IMR-90 (cell line): ENCODE measurements at regions not wholly inside any gene's neighbourhood (a gene's known extent, or its start where the extent isn't known, plus 50 kb on each side); places are given as distances from the start of the nearest gene placed in this dataset.

Experiments used
- ATAC-seq: fragments of 200-7000 bp; cut with Tn5 transposase; 2 replicates; pipeline ENCODE4 v1.9.1; 2020; ENCODE audit warnings: low read depth, mild to moderate bottlenecking, moderate library complexity
- BruUV-seq: library from RNA; stranded (reverse); fragments of 400-500 nt; replicated peaks from 2 replicates; lab custom pipeline; 2021; lab: Mats Ljungman, UMichigan
- CTCF ChIA-PET: fragments of 300-600 bp; formaldehyde crosslinking; extraction: SDS; loops from one replicate; lab custom pipeline; 2021; ENCODE audit warnings: antibody characterized with exemption; lab: Yijun Ruan, JAX
- POLR2A ChIA-PET: fragments of 300-600 bp; sonication (Branson Sonifier 250); formaldehyde crosslinking; loops from one replicate; lab custom pipeline; 2022; ENCODE audit warnings: antibody characterized with exemption; ENCODE audit not compliant: unreplicated experiment; lab: Charles Lee
- DNase-seq: peaks from one replicate; pipeline ENCODE4 v3.0.0; 2013
- H2AFZ ChIP-seq: replicated peaks from 2 replicates; pipeline ENCODE3; 2013; ENCODE audit warnings: low read length, mild to moderate bottlenecking; ENCODE audit not compliant: poor library complexity
- H2AK5ac ChIP-seq: 2 replicates; pipeline ENCODE4 v1.6.1; 2013; ENCODE audit warnings: low read depth, low read length, inconsistent platforms
- H2AK9ac ChIP-seq: replicated peaks from 2 replicates; pipeline ENCODE3; 2013; ENCODE audit warnings: mild to moderate bottlenecking, low read depth, low read length, moderate library complexity; ENCODE audit not compliant: poor library complexity
- H2BK120ac ChIP-seq: 2 replicates; pipeline ENCODE4 v1.6.1; 2013; ENCODE audit warnings: low read depth, low read length, inconsistent platforms
- H2BK15ac ChIP-seq: 3 replicates; pipeline ENCODE4 v1.6.1; 2013; ENCODE audit warnings: low read depth, low read length, inconsistent platforms
- H2BK20ac ChIP-seq: 2 replicates; pipeline ENCODE4 v1.6.1; 2013; ENCODE audit warnings: low read depth, mild to moderate bottlenecking, inconsistent platforms, low read length, moderate library complexity
- H2BK5ac ChIP-seq: 2 replicates; pipeline ENCODE4 v1.6.1; 2013; ENCODE audit warnings: mild to moderate bottlenecking, low read depth, low read length, inconsistent platforms; ENCODE audit not compliant: poor library complexity, severe bottlenecking
- H3K14ac ChIP-seq: replicated peaks from 2 replicates; pipeline ENCODE4 v1.6.1; 2013; ENCODE audit warnings: low read depth, low read length, inconsistent platforms
- H3K18ac ChIP-seq: 2 replicates; pipeline ENCODE4 v1.6.1; 2013; ENCODE audit warnings: low read depth, low read length, control low read depth
- H3K23ac ChIP-seq: 2 replicates; pipeline ENCODE4 v1.6.1; 2013; ENCODE audit warnings: low read depth, low read length, inconsistent platforms
- H3K27ac ChIP-seq: 2 replicates; pipeline ENCODE4 v1.5.1; 2013; ENCODE audit warnings: mild to moderate bottlenecking, control low read depth, low read length; ENCODE audit not compliant: insufficient read depth
- H3K27me3 ChIP-seq: 2 replicates; pipeline ENCODE4 v1.6.1; 2013; ENCODE audit warnings: low read length; ENCODE audit not compliant: control insufficient read depth, insufficient read depth
- H3K36me3 ChIP-seq: 2 replicates; pipeline ENCODE4 v1.6.1; 2013; ENCODE audit warnings: low read length, mixed read lengths; ENCODE audit not compliant: control insufficient read depth, insufficient read depth
- H3K4ac ChIP-seq: 2 replicates; pipeline ENCODE4 v1.6.1; 2013; ENCODE audit warnings: low read depth, low read length, inconsistent platforms
- H3K4me1 ChIP-seq: 2 replicates; pipeline ENCODE4 v1.6.1; 2013; ENCODE audit warnings: low read length, mixed read lengths; ENCODE audit not compliant: control insufficient read depth, insufficient read depth
- H3K4me2 ChIP-seq: 2 replicates; pipeline ENCODE4 v1.6.1; 2013; ENCODE audit warnings: low read depth, mild to moderate bottlenecking, control low read depth, low read length, moderate library complexity
- H3K4me3 ChIP-seq: 2 replicates; pipeline ENCODE4 v1.5.1; 2013; ENCODE audit warnings: low read depth, mild to moderate bottlenecking, control low read depth, low read length, moderate library complexity; ENCODE audit not compliant: insufficient read depth
- H3K56ac ChIP-seq: 2 replicates; pipeline ENCODE4 v1.6.1; 2013; ENCODE audit warnings: low read length, inconsistent platforms; ENCODE audit not compliant: insufficient read depth; ENCODE audit errors: extremely low read depth
- H3K79me1 ChIP-seq, 2 experiments: 2 replicates each; pipeline ENCODE4 v1.6.1; 2013; ENCODE audit warnings: low read length in 2 of 2, inconsistent platforms in 1 of 2, low read depth in 1 of 2
- H3K9ac ChIP-seq: 2 replicates; pipeline ENCODE4 v1.6.1; 2013; ENCODE audit warnings: low read depth, low read length, control low read depth
- H3K9me1 ChIP-seq: 2 replicates; pipeline ENCODE4 v1.6.1; 2013; ENCODE audit warnings: low read length, inconsistent platforms; ENCODE audit not compliant: insufficient read depth
- H3K9me3 ChIP-seq: 2 replicates; pipeline ENCODE4 v1.6.1; 2013; ENCODE audit warnings: low read length; ENCODE audit not compliant: control insufficient read depth, insufficient read depth
- H4K20me1 ChIP-seq: 2 replicates; pipeline ENCODE4 v1.6.1; 2013; ENCODE audit warnings: low read length, inconsistent platforms; ENCODE audit not compliant: insufficient read depth
- H4K5ac ChIP-seq: 2 replicates; pipeline ENCODE4 v1.6.1; 2013; ENCODE audit warnings: mild to moderate bottlenecking, low read depth, low read length, control low read depth
- H4K8ac ChIP-seq, 2 experiments: 2 replicates each; pipeline ENCODE4 v1.6.1; 2013; ENCODE audit warnings: low read depth in 2 of 2, low read length in 2 of 2, control low read depth in 1 of 2, inconsistent platforms in 1 of 2
- H4K91ac ChIP-seq: 2 replicates; pipeline ENCODE4 v1.6.1; 2013; ENCODE audit warnings: low read depth, low read length, inconsistent platforms; ENCODE audit not compliant: insufficient read depth
- BHLHE40 ChIP-seq: fragments of 150-350 bp; IDR thresholded peaks from 2 replicates; pipeline ENCODE4 v1.6.1; 2016; ENCODE audit warnings: mild to moderate bottlenecking, low read depth, low read length
- CEBPB ChIP-seq: IDR thresholded peaks from 2 replicates; pipeline ENCODE4 v1.6.1; 2012; ENCODE audit warnings: low read depth, low read length, improper control_type of control experiment
- CHD1 ChIP-seq: IDR thresholded peaks from 2 replicates; pipeline ENCODE4 v1.6.1; 2012; ENCODE audit warnings: low read depth, low read length, improper control_type of control experiment
- CTCF ChIP-seq: conservative IDR thresholded peaks from 2 replicates; pipeline ENCODE4 v1.5.1; 2012; ENCODE audit warnings: mild to moderate bottlenecking, low read depth, low read length, improper control_type of control experiment
- ELK1 ChIP-seq: fragments of 150-350 bp; IDR thresholded peaks from 2 replicates; pipeline ENCODE4 v1.6.1; 2016; ENCODE audit warnings: low read depth, mild to moderate bottlenecking, low read length, moderate library complexity, borderline replicate concordance
- FOS ChIP-seq: fragments of 150-350 bp; IDR thresholded peaks from 2 replicates; pipeline ENCODE4 v1.6.1; 2016; ENCODE audit warnings: low read depth, low read length
- MAFK ChIP-seq: IDR thresholded peaks from 2 replicates; pipeline ENCODE4 v1.6.1; 2012; ENCODE audit warnings: low read depth, low read length, improper control_type of control experiment
- MAZ ChIP-seq: IDR thresholded peaks from 2 replicates; pipeline ENCODE4 v1.6.1; 2012; ENCODE audit warnings: low read depth, mild to moderate bottlenecking, low read length, improper control_type of control experiment, moderate library complexity, borderline replicate concordance
- MXI1 ChIP-seq: IDR thresholded peaks from 2 replicates; pipeline ENCODE4 v1.6.1; 2012; ENCODE audit warnings: low read depth, mild to moderate bottlenecking, low read length, moderate library complexity, borderline replicate concordance
- NFE2L2 ChIP-seq: fragments of 150-350 bp; IDR thresholded peaks from 2 replicates; pipeline ENCODE4 v1.6.1; 2016; ENCODE audit warnings: low read depth, mild to moderate bottlenecking, low read length
- POLR2A ChIP-seq: IDR thresholded peaks from 2 replicates; pipeline ENCODE4 v1.6.1; 2012; ENCODE audit warnings: mild to moderate bottlenecking, low read depth, low read length
- RAD21 ChIP-seq: IDR thresholded peaks from 2 replicates; pipeline ENCODE4 v1.6.1; 2012; ENCODE audit warnings: low read length, improper control_type of control experiment
- RCOR1 ChIP-seq: IDR thresholded peaks from 2 replicates; pipeline ENCODE4 v1.6.1; 2012; ENCODE audit warnings: mild to moderate bottlenecking, low read length, improper control_type of control experiment; ENCODE audit not compliant: insufficient replicate concordance
- RFX5 ChIP-seq: IDR thresholded peaks from 2 replicates; pipeline ENCODE4 v1.8.0; 2012; ENCODE audit warnings: low read depth, mild to moderate bottlenecking, low read length, moderate library complexity
- SMC3 ChIP-seq: fragments of 150-350 bp; IDR thresholded peaks from 2 replicates; pipeline ENCODE4 v1.6.1; 2016; ENCODE audit warnings: low read depth, mild to moderate bottlenecking, antibody characterized with exemption, low read length, moderate library complexity
- USF2 ChIP-seq: fragments of 150-350 bp; IDR thresholded peaks from 2 replicates; pipeline ENCODE4 v1.6.1; 2017; ENCODE audit warnings: mild to moderate bottlenecking, antibody characterized with exemption, low read length, low read depth
- WGBS, 2 experiments: methylation state at CpG; one replicate each; pipeline versions ENCODE4 v1.1.5 to v1.1.7; 2013; ENCODE audit warnings: missing lambda C conversion rate in 2 of 2; ENCODE audit not compliant: insufficient read length in 1 of 2; ENCODE audit errors: extremely low coverage in 2 of 2; 5-methylcytosine and 5-hydroxymethylcytosine counted together
- dilution Hi-C: fragments of 300-500 bp; cut with HindIII; formaldehyde crosslinking; loops from one replicate; pipeline ENCODE4 v1.14.3; 2018; ENCODE audit warnings: low sequenced_read_pairs; ENCODE audit not compliant: unreplicated experiment
- in situ Hi-C: fragments of 300-500 bp; cut with MboI; formaldehyde crosslinking; loops from 3 replicates; pipeline ENCODE4 v1.14.3; 2019; ENCODE audit warnings: low sequenced_read_pairs, inconsistent platforms, mixed read lengths
- intact Hi-C: fragments of 100-400 bp; cut with micrococcal nuclease; formaldehyde crosslinking; loops from 2 replicates; pipeline ENCODE4 v1.10.0; 2022

- CTCF ChIA-PET, result no interaction called here
- BruUV-seq, result no TSS peak
Measured at GRCh38 chr15:77866596-77867125, 210.8 kb downstream of the TBC1D2B start.

More at GRCh38 chr15:77866596-77867125, 210.8 kb downstream of the TBC1D2B start:
- no peaks in the 10 kb centered on the region for H4K20me1 ChIP-seq
- no peak overlapping the region for H3K4me3 ChIP-seq
- peaks cover 32% of the 10 kb centered on the region for H3K27me3 ChIP-seq
- no peak overlapping the region for H3K14ac ChIP-seq
- TF ChIP-seq MAFK (no peak), CEBPB (no peak), SMC3 (no peak), MXI1 (no peak), CTCF (no peak), RAD21 (no peak), USF2 (no peak), RFX5 (no peak), MAZ (no peak), ELK1 (no peak), CHD1 (no peak), POLR2A (no peak), FOS (no peak), RCOR1 (no peak), NFE2L2 (no peak), BHLHE40 (no peak)
- H3K79me1 ChIP-seq, result no peaks in the 10 kb centered on the region
- in situ Hi-C loops, result no loop called here
- H3K18ac ChIP-seq, result no peak overlapping the region
- H4K8ac ChIP-seq, result no peak overlapping the region
- H3K4me2 ChIP-seq, result no peak overlapping the region
- no peak overlapping the region for H2BK120ac ChIP-seq
- H3K27ac ChIP-seq, result no peak overlapping the region
- H2AK9ac ChIP-seq, result no peak overlapping the region
- no peak overlapping the region for H3K9ac ChIP-seq
- dilution Hi-C loops, result no loop called here
- POLR2A ChIA-PET, result no interaction called here
- H4K5ac ChIP-seq, result no peak overlapping the region
- H3K56ac ChIP-seq, result no peak overlapping the region
- no peak overlapping the region for H3K4ac ChIP-seq
- DNase-seq (no peak), ATAC-seq (no peak)
- no peak overlapping the region for H3K23ac ChIP-seq
- H4K91ac ChIP-seq, result no peak overlapping the region
- H3K36me3 ChIP-seq, result no peaks in the 10 kb centered on the region
- no peaks in the 10 kb centered on the region for H3K4me1 ChIP-seq
- H3K9me3 ChIP-seq, result no peaks in the 10 kb centered on the region
- no peak overlapping the region for H2AFZ ChIP-seq
- no peak overlapping the region for H2BK20ac ChIP-seq
- no peak overlapping the region for H2BK15ac ChIP-seq
- no peak overlapping the region for H2BK5ac ChIP-seq
- intact Hi-C loops, result no loop called here
- no peaks in the 10 kb centered on the region for H3K9me1 ChIP-seq
- WGBS, 2 experiments, result 27% methylated on average over 3 of the region's 8 CpGs; no CpG with 5 or more reads in 1 of the 2 experiments
- no peak overlapping the region for H2AK5ac ChIP-seq
